NOMO-1 treated with DMSO at 0.1 percent for 48 hours (cell line): ENCODE measurements at regions not wholly inside any gene's neighbourhood (a gene's known extent, or its start where the extent isn't known, plus 50 kb on each side); places are given as distances from the start of the nearest gene placed in this dataset.

Source experiments
- DNase-seq: peaks from one replicate; lab custom pipeline; 2025; ENCODE audit not compliant: unreplicated experiment; lab: John Stamatoyannopoulos, UW

- no peak for DNase-seq
These were observed 324.4 kb downstream of the PRELID2 start for GRCh38 chr5:145510769-145511168.

GRCh38 chr5:145510324-145510723, 324.8 kb downstream of the PRELID2 start:
- DNase-seq, result no peak

GRCh38 chr5:145509336-145510136, 325.6 kb downstream of the PRELID2 start:
- DNase-seq, result no peak

GRCh38 chr5:145506185-145506850, 328.8 kb downstream of the PRELID2 start:
- DNase-seq, result no peak

- no peak for DNase-seq
These were observed 332.2 kb downstream of the PRELID2 start for GRCh38 chr5:145502906-145503305.

- no peak for DNase-seq
These were observed 334.4 kb downstream of the PRELID2 start for GRCh38 chr5:145500710-145501109.

- no peak for DNase-seq
These were observed 335.7 kb downstream of the PRELID2 start for GRCh38 chr5:145499483-145499882.

- no peak for DNase-seq
These were observed 338.1 kb downstream of the PRELID2 start for GRCh38 chr5:145497052-145497451.

GRCh38 chr5:145495741-145496140, 339.4 kb downstream of the PRELID2 start:
- DNase-seq, result no peak

- no peak for DNase-seq
These were observed 339.9 kb downstream of the PRELID2 start for GRCh38 chr5:145495196-145495595.

- no peak for DNase-seq
These were observed 341.7 kb downstream of the PRELID2 start for GRCh38 chr5:145493435-145493834.

GRCh38 chr5:145489516-145489915, 345.6 kb downstream of the PRELID2 start:
- no peak for DNase-seq

- no peak for DNase-seq
These were observed 351.0 kb downstream of the PRELID2 start for GRCh38 chr5:145484158-145484557.

GRCh38 chr5:145483212-145483611, 351.9 kb downstream of the PRELID2 start:
- no peak for DNase-seq

- no peak for DNase-seq
These were observed 355.3 kb downstream of the PRELID2 start for GRCh38 chr5:145479857-145480256.

GRCh38 chr5:145479271-145479670, 355.9 kb downstream of the PRELID2 start:
- DNase-seq, result no peak

GRCh38 chr5:145478651-145479050, 356.5 kb downstream of the PRELID2 start:
- no peak for DNase-seq

- DNase-seq, result no peak
These were observed 362.0 kb downstream of the PRELID2 start for GRCh38 chr5:145473042-145473642.

- no peak for DNase-seq
These were observed 363.1 kb downstream of the PRELID2 start for GRCh38 chr5:145471831-145472612.

GRCh38 chr5:145471026-145471425, 364.1 kb downstream of the PRELID2 start:
- no peak for DNase-seq

GRCh38 chr5:145470396-145470979, 364.7 kb downstream of the PRELID2 start:
- no peak for DNase-seq
